Stomach (tissue), 8 donors: ENCODE measurements at regions not wholly inside any gene's neighbourhood (a gene's known extent, or its start where the extent isn't known, plus 50 kb on each side); places are given as distances from the start of the nearest gene placed in this dataset.

ENCODE experiments used
- DNase-seq, 2 donors: peaks; one replicate each; pipeline versions ENCODE4 v3.0.0 to v3.0.0-alpha.2; 2013 to 2019
- H3K27ac ChIP-seq, 5 donors: fragments of 200-600 bp in 4 of 5; sonication (generic) in 4 of 5; one replicate each; pipeline ENCODE4 v1.5.1; 2013 to 2019; ENCODE audit warnings: mild to moderate bottlenecking in 1 of 5, moderate library complexity in 1 of 5
- H3K27me3 ChIP-seq, 3 donors: fragments of 200-600 bp; sonication (generic); one replicate each; pipeline ENCODE4 v1.5.1; 2017 to 2019; ENCODE audit warnings: mixed run types in 1 of 3
- H3K36me3 ChIP-seq, 4 donors: fragments of 200-600 bp; sonication (generic); 1 replicate in 3 of 4; 2 replicates in 1 of 4; pipeline ENCODE4 v1.5.1; 2016 to 2019
- H3K4me1 ChIP-seq, 4 donors: fragments of 200-600 bp; sonication (generic); one replicate each; pipeline ENCODE4 v1.5.1; 2016 to 2019
- H3K4me3 ChIP-seq, 4 donors: fragments of 200-600 bp; sonication (generic) in 3 of 4; one replicate each; pipeline ENCODE4 v1.5.1; 2016 to 2019; ENCODE audit warnings: mild to moderate bottlenecking in 1 of 4
- H3K9me3 ChIP-seq, 4 donors: fragments of 200-600 bp; sonication (generic); one replicate each; pipeline ENCODE4 v1.5.1; 2016 to 2019
- CTCF ChIP-seq, 7 experiments: fragments of 450-650 bp in 4 of 7; fragments of 200-600 bp in 3 of 7; sonication (generic) in 3 of 7; IDR thresholded peaks; one replicate each; pipeline ENCODE4 v1.5.1; 2016 to 2019; ENCODE audit warnings: antibody characterized with exemption in 7 of 7, control low read depth in 2 of 7, mild to moderate bottlenecking in 1 of 7
- EP300 ChIP-seq: sonication (generic); formaldehyde crosslinking; IDR thresholded peaks from one replicate; pipeline ENCODE4 v1.6.1; 2017; ENCODE audit warnings: antibody characterized with exemption
- POLR2A ChIP-seq, 4 donors: fragments of 450-650 bp; IDR thresholded peaks; one replicate each; pipeline ENCODE4 v1.6.1; 2016; ENCODE audit warnings: antibody characterized with exemption in 4 of 4, control low read depth in 2 of 4, mild to moderate bottlenecking in 1 of 4, moderate library complexity in 1 of 4
- POLR2AphosphoS5 ChIP-seq, 3 donors: sonication (generic); formaldehyde crosslinking; IDR thresholded peaks; one replicate each; pipeline ENCODE4 v1.6.1; 2016; ENCODE audit warnings: antibody characterized with exemption in 3 of 3
- WGBS, 5 donors: extraction: QIAGEN DNeasy Blood & Tissue Kit in 3 of 5; methylation state at CpG; one replicate each; pipeline versions ENCODE4 v1.1.5 to v1.1.7; 2013 to 2018; 5-methylcytosine and 5-hydroxymethylcytosine counted together
- intact Hi-C: fragments of 100-400 bp; cut with DNase I; formaldehyde crosslinking; loops from one replicate; pipeline ENCODE4 v1.15.1; 2023; ENCODE audit warnings: low total_unique reads
- donor health status: healthy with polysubstance abuse.
- donor health status: Bipolar disorder and iron deficiency.
- donor health status: healthy.

GRCh38 chr5:82833277-82833676, 243.9 kb downstream of the TMEM167A start:
- no peak overlapping the region for H3K27ac ChIP-seq
- no peaks in the 10 kb centered on the region for H3K4me1 ChIP-seq
- TF ChIP-seq POLR2AphosphoS5 (IDR thresholded peaks at IDR 0.05) (no peak), CTCF (IDR thresholded peaks at IDR 0.05) (no peak), POLR2A (IDR thresholded peaks at IDR 0.05) (no peak)
- H3K27me3 ChIP-seq, result no peaks in the 10 kb centered on the region
- H3K4me3 ChIP-seq, result no peak overlapping the region
- no peaks in the 10 kb centered on the region for H3K36me3 ChIP-seq
- DNase-seq, result no peak
- peaks cover 0 to 11% (median 8%) of the 10 kb centered on the region in 4 donors for H3K9me3 ChIP-seq
- 90 to 96% (median 94%) methylated on average over 3 of the region's 3 CpGs for WGBS, 5 donors
- intact Hi-C loops, result no loop called here

DNA sequence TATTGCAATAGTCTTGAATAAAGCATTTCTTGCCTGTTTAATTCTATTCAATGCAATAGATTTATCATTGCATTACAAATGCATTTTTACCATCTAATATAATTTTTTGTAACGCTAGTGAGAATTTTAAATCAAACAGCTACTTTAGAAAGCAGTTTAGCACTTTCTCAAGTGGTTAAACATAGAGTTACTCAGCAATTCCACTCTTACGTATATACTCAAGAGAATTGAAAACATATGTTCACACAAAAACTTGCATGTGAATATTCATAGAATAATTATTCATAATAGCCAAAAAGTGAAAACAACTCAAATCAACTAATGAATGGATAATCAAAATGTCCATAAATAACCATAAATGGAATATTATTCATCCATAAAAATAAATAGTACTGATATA, 244.7 kb downstream of the TMEM167A start:
- intact Hi-C loops, result no loop called here
- Histone ChIP-seq H3K27me3 (no peaks in the 10 kb centered on the region), H3K36me3 (no peaks in the 10 kb centered on the region), H3K4me1 (no peaks in the 10 kb centered on the region), H3K27ac (no peak overlapping the region), H3K9me3 (peaks cover 0 to 11% (median 8%) of the 10 kb centered on the region in 4 donors), H3K4me3 (no peak overlapping the region)
- 77 to 84% (median 80%) methylated on average over 2 of the region's 2 CpGs for WGBS, 5 donors
- TF ChIP-seq POLR2A (IDR thresholded peaks at IDR 0.05) (no peak), EP300 (no peak), POLR2AphosphoS5 (IDR thresholded peaks at IDR 0.05) (no peak), CTCF (IDR thresholded peaks at IDR 0.05) (no peak)
- no peak for DNase-seq

DNA sequence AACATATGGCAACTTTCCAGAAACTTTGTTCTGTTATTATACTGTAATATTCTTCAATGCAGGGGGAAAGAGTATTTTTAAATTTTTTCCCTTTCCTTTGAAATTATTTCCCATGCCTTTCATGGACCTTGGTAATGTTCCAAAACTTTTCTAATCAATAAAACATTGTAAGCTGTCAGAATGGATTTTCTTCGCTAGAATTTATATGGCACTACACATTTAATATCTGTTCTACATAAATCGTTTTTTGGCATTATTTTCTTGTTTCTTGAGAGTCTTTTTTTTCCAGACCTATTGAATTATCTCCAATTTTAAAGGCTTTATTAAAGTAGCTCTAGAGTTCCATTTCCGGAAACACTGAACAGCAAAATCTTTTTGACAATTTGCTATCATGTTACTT, 249.0 kb downstream of the TMEM167A start:
- no peaks in the 10 kb centered on the region for H3K9me3 ChIP-seq
- H3K36me3 ChIP-seq, result no peaks in the 10 kb centered on the region
- WGBS, 5 donors, result 68 to 89% (median 74%) methylated on average over 3 of the region's 3 CpGs
- TF ChIP-seq POLR2A (IDR thresholded peaks at IDR 0.05) (no peak), CTCF (IDR thresholded peaks at IDR 0.05) (no peak), EP300 (no peak), POLR2AphosphoS5 (IDR thresholded peaks at IDR 0.05) (no peak)
- no peak overlapping the region for H3K4me3 ChIP-seq
- intact Hi-C loops, result no loop called here
- no peaks in the 10 kb centered on the region for H3K4me1 ChIP-seq
- DNase-seq, result no peak
- H3K27me3 ChIP-seq, result no peaks in the 10 kb centered on the region
- H3K27ac ChIP-seq, result no peak overlapping the region

DNA sequence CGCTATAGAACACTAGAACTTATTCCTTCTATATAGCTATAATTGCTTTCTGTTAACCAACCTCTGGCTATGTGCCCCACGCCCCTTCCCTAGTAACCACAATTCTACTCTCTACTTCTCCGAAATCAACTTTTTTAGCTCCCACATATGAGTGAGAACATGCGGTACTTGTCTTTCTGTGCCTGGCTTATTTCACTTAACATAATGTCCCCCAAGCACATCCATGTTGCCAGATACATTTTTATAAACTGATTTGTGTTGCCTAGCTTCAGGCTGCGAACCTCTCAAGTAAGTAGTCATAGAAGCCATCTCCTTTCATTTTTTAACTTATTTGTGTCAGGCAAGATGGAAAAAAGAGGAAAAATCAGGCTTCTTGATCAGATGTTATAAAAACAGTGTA, 249.5 kb downstream of the TMEM167A start:
- no peaks in the 10 kb centered on the region for H3K9me3 ChIP-seq
- DNase-seq, result peak in 1 of 2 donors; percentile 33
- H3K4me1 ChIP-seq, result no peaks in the 10 kb centered on the region
- H3K36me3 ChIP-seq, result no peaks in the 10 kb centered on the region
- H3K4me3 ChIP-seq, result no peak overlapping the region
- intact Hi-C loops, result no loop called here
- H3K27me3 ChIP-seq, result no peaks in the 10 kb centered on the region
- no peak for TF ChIP-seq CTCF (IDR thresholded peaks at IDR 0.05)
- 65 to 76% (median 73%) methylated on average over 5 of the region's 5 CpGs for WGBS, 5 donors
- H3K27ac ChIP-seq, result no peak overlapping the region

GRCh38 chr5:82822634-82822927, 254.6 kb downstream of the TMEM167A start:
- Histone ChIP-seq H3K27ac (no peak overlapping the region), H3K36me3 (no peaks in the 10 kb centered on the region), H3K9me3 (no peaks in the 10 kb centered on the region), H3K27me3 (no peaks in the 10 kb centered on the region), H3K4me1 (no peaks in the 10 kb centered on the region), H3K4me3 (no peak overlapping the region)
- no peak for DNase-seq
- WGBS, 5 donors, result 80 to 93% (median 88%) methylated on average over 4 of the region's 4 CpGs
- intact Hi-C loops, result no loop called here
- TF ChIP-seq EP300, result no peak
